ENCODE measurements at regions not wholly inside any gene's neighbourhood (a gene's known extent, or its start where the extent isn't known, plus 50 kb on each side); places are given as distances from the start of the nearest gene placed in this dataset.

DNA sequence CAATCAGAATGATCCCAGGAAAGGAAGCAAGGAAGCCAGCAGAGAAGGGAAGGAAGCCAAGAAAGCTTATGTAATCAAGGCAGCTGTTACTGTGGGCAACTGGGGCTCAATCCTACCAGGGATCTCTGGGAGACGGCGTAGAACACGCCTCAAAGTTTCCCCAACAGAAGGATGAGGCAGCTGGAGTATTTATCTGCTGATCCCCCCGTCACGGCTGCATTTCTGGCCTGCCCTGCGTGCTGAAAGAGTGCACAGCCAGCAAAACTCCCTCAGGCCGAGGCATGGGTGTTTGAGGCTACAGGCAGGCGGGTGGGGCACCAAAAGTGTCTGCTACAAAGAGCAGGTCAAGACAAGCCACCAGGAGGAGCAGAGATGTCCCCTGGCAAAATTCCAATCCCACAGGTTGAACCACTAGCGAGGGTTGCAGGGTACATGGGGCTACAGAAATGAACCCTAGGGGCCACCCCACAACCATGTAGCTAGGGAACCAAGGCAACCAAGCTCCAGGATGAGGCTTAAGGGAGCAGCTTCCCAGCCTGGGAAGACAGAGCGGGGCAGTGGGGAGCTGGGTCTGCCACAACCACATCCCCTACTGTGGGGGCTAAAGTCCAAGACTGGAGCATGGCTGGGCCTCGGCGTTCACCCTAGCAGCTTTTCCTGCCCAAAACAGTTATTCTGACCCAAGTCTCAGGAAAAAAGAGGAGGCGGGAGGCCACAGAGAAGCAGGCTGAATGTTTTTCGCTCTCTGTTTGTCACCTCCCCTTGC, 113.4 kb downstream of the BCOR start:
- DNase-seq: no peak

DNA sequence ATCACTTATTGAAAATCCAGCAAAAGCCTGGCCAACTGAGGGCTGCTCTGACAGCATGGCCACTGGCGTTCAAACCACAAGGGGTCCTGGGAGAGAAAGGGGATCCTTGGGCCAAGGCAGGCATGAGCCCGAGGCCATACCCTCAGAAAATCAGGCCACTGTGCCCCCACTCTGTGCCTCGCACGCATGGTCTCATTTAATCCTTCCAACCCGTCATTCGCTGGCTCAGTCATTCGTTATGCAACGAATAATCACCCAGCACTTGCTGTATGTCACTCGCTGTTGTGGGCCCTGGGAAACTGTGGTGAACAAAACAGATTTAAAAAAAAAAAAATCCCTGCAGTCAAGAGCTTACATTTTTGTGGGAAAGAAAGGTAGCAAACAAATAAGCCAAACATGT, 112.7 kb downstream of the BCOR start:
- DNase-seq: no peak

- DNase-seq: no peak
Observed at GRCh38 chrX:39985551-39985950, 112.2 kb downstream of the BCOR start.

- DNase-seq: no peak
Observed at GRCh38 chrX:39988496-39988895, 109.3 kb downstream of the BCOR start.

DNA sequence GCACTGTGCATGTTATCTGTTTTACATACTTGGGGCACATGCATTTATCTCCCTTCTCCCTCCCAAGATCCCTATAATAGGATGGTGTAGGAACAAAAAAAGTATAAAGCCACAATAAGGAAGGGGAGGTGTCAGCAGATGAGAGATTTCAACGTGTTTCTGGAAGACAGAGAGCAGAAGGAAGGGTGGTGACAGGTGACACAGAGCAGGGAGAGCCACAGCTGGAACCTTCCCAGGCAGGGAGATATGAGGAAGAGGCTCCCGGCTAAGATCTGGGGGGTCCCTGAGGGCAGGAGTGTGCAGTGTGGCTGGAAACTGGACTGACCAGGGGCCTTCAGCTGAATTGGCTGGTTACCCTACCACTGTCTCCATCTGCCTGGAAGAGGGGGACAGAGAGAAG, 107.4 kb downstream of the BCOR start:
- no peak for DNase-seq

GRCh38 chrX:39992300-39992699, 105.5 kb downstream of the BCOR start:
- DNase-seq: no peak

GRCh38 chrX:39995457-39995856, 102.3 kb downstream of the BCOR start:
- DNase-seq: no peak

GRCh38 chrX:39996536-39996935, 101.2 kb downstream of the BCOR start:
- DNase-seq: no peak

- no peak for DNase-seq
Observed at GRCh38 chrX:39998636-39999406, 98.9 kb downstream of the BCOR start.

All from NCI-H1092 treated with DMSO at 0.1 percent for 48 hours (cell line).